ENCODE measurements at regions not wholly inside any gene's neighbourhood (a gene's known extent, or its start where the extent isn't known, plus 50 kb on each side); places are given as distances from the start of the nearest gene placed in this dataset.

- 83% methylated on average over 5 of the region's 5 CpGs; no CpG with 5 or more reads in 1 of the 2 experiments for WGBS, 2 experiments (ENCODE audit: extremely low coverage in 1 of 2, insufficient coverage in 1 of 2, insufficient read length in 1 of 2, insufficient replicate concordance in 2 of 2, low coverage in 1 of 2, low lambda C conversion rate in 2 of 2, missing lambda C conversion rate in 1 of 2)
- Histone ChIP-seq H2BK15ac (ENCODE audit: low read length) (0 out of 2 replicates have a peak overlapping the region, but pooled peaks have one; percentile 32), H3K4me3 (ENCODE audit: extremely low read depth in 1 of 4, insufficient read depth in 2 of 4, low read depth in 3 of 4, low read length in 4 of 4) (no peak overlapping the region), H3K18ac (ENCODE audit: extremely low read depth, low read length) (no peak overlapping the region), H2BK20ac (ENCODE audit: low read length) (no peak overlapping the region), H4K20me1 (replicated peaks in 1 of 2; ENCODE audit: control insufficient read depth in 1 of 2, insufficient read depth in 2 of 2, low read length in 2 of 2) (no peaks in the 10 kb centered on the region), H3K23ac (ENCODE audit: insufficient read length) (no peak overlapping the region), H2BK5ac (ENCODE audit: low read depth, low read length) (no peak overlapping the region), H3K9me3 (ENCODE audit: insufficient read depth in 2 of 2, low read depth in 1 of 2, low read length in 1 of 2) (no peaks in the 10 kb centered on the region), H3K4ac (replicated peaks; ENCODE audit: insufficient read length, low read depth, low read length) (no peak overlapping the region), H3K79me2 (ENCODE audit: control insufficient read depth in 1 of 2, insufficient read depth in 2 of 2, low read length in 2 of 2) (no peaks in the 10 kb centered on the region), H3K4me1 (replicated peaks in 1 of 4; ENCODE audit: control insufficient read depth in 3 of 4, insufficient read depth in 4 of 4, low read length in 3 of 4) (peaks cover 0 to 2% (median 0%) of the 10 kb centered on the region in 4 experiments; a peak in 2 of 7 replicates), H3K14ac (ENCODE audit: insufficient read length) (no peak overlapping the region), H3K4me2 (ENCODE audit: insufficient read depth in 1 of 2, low read depth in 2 of 2, low read length in 2 of 2) (no peak overlapping the region), H3K27ac (ENCODE audit: low read depth, low read length) (no peak overlapping the region), H3K23me2 (ENCODE audit: low read depth, low read length) (no peaks in the 10 kb centered on the region), H4K91ac (replicated peaks; ENCODE audit: insufficient read length, low read length) (no peak overlapping the region), H3K9ac (replicated peaks in 1 of 4; ENCODE audit: extremely low read depth in 1 of 4, low read depth in 3 of 4, low read length in 3 of 4) (no peak overlapping the region), H3K56ac (replicated peaks; ENCODE audit: insufficient read length, low read depth, low read length) (no peak overlapping the region), H3K79me1 (ENCODE audit: low read depth, low read length) (no peaks in the 10 kb centered on the region), H2BK12ac (ENCODE audit: low read depth, low read length) (no peak overlapping the region), H4K5ac (ENCODE audit: insufficient read length, low read depth, low read length) (no peak overlapping the region), H2BK120ac (replicated peaks; ENCODE audit: low read depth, low read length) (no peak overlapping the region), H2AFZ (ENCODE audit: low read length) (no peak overlapping the region), H3K27me3 (replicated peaks in 1 of 4; ENCODE audit: control insufficient read depth in 3 of 4, extremely low read depth in 1 of 4, insufficient read depth in 3 of 4, low read length in 3 of 4) (no peaks in the 10 kb centered on the region), H2AK5ac (ENCODE audit: low read depth, low read length) (no peak overlapping the region), H4K8ac (ENCODE audit: extremely low read depth, insufficient read depth, low read length) (no peak overlapping the region), H3K36me3 (ENCODE audit: control insufficient read depth in 2 of 4, insufficient read depth in 4 of 4, low read length in 3 of 4) (no peaks in the 10 kb centered on the region)
- ChIA-PET CTCF (ENCODE audit: partially characterized antibody) (interaction anchor here (1.4 to 3.6 kb wide), 2 partner anchors 12 to 89 kb away, joined by 3 to 13 read pairs; no protein-coding TSS in a partner anchor), POLR2A (ENCODE audit: partially characterized antibody) (no interaction called here)
- no peak for FAIRE-seq
- DNase-seq (ENCODE audit: low read depth in 1 of 2, low spot score in 2 of 2) = no peak
- TF ChIP-seq SRF (IDR thresholded peaks at IDR 0.05; ENCODE audit: low read depth, low read length) = no peak
- TF ChIP-seq CHD1 (IDR thresholded peaks at IDR 0.05; ENCODE audit: low read depth, low read length) = no peak
- TF ChIP-seq FOSL1 (IDR thresholded peaks at IDR 0.05; ENCODE audit: insufficient read depth, low read depth, low read length) = no peak
- TF ChIP-seq POLR2A (IDR thresholded peaks at IDR 0.05; ENCODE audit: control extremely low read depth in 1 of 2, low read depth in 2 of 2, low read length in 2 of 2) = no peak
- no peak for TF ChIP-seq EGR1 (IDR thresholded peaks at IDR 0.05; ENCODE audit: borderline replicate concordance, low read depth, low read length)
- no peak for TF ChIP-seq USF2 (IDR thresholded peaks at IDR 0.05; ENCODE audit: low read length)
- no peak for TF ChIP-seq TAF1 (IDR thresholded peaks at IDR 0.05; ENCODE audit: low read depth, low read length)
- TF ChIP-seq YY1 (IDR thresholded peaks at IDR 0.05; ENCODE audit: low read depth, low read length) = no peak
- no peak for TF ChIP-seq TAF7 (optimal IDR thresholded peaks at IDR 0.05; ENCODE audit: borderline replicate concordance, low read depth, low read length)
- TF ChIP-seq HDAC6 (IDR thresholded peaks at IDR 0.05; ENCODE audit: low read depth, low read length) = no peak
- TF ChIP-seq MAX (IDR thresholded peaks at IDR 0.05) = no peak
These were observed 65.9 kb upstream of the SIPA1L2 start for GRCh38 chr1:232695621-232696385.

All from H1 (cell line).